Neural cell (in vitro differentiated cells): ENCODE measurements at regions not wholly inside any gene's neighbourhood (a gene's known extent, or its start where the extent isn't known, plus 50 kb on each side); places are given as distances from the start of the nearest gene placed in this dataset.

ENCODE experiments used
- H2AFZ ChIP-seq: fragments of 200-600, 300-800 bp; sonication (generic), shearing (Covaris generic); 2 replicates; pipeline ENCODE4 v1.6.0; 2014; ENCODE audit warnings: low read depth, mild to moderate bottlenecking, antibody characterized with exemption, low read length, moderate library complexity
- H3F3A ChIP-seq: fragments of 200-600 bp; shearing (Covaris generic); 2 replicates; pipeline ENCODE4 v1.6.1; 2016; ENCODE audit warnings: mild to moderate bottlenecking, moderate library complexity, mixed read lengths, antibody characterized with exemption, low read length; ENCODE audit not compliant: insufficient read depth, poor library complexity, severe bottlenecking
- H3K27ac ChIP-seq: fragments of 200-600, 300-800 bp; sonication (generic), shearing (Covaris generic); 2 replicates; pipeline ENCODE4 v1.5.1; 2014; ENCODE audit warnings: mild to moderate bottlenecking, low read length, moderate library complexity
- H3K27me3 ChIP-seq: fragments of 300-800, 200-600 bp; sonication (generic), shearing (Covaris generic); 2 replicates; pipeline ENCODE4 v1.6.0; 2014; ENCODE audit warnings: mild to moderate bottlenecking, low read depth, low read length, moderate library complexity; ENCODE audit not compliant: insufficient read depth
- H3K36me3 ChIP-seq: fragments of 300-800, 200-600 bp; sonication (generic), shearing (Covaris generic); 2 replicates; pipeline ENCODE4 v1.5.1; 2014; ENCODE audit warnings: mild to moderate bottlenecking, antibody characterized with exemption, low read length, moderate library complexity; ENCODE audit not compliant: insufficient read depth
- H3K4me2 ChIP-seq: fragments of 300-800, 200-600 bp; sonication (generic), shearing (Covaris generic); 2 replicates; pipeline ENCODE4 v1.6.0; 2014; ENCODE audit warnings: mild to moderate bottlenecking, low read length
- H3K4me3 ChIP-seq: fragments of 300-800, 200-600 bp; sonication (generic), shearing (Covaris generic); 2 replicates; pipeline ENCODE4 v1.5.1; 2014; ENCODE audit warnings: mild to moderate bottlenecking, low read length, moderate library complexity
- H3K79me2 ChIP-seq: fragments of 200-600 bp; shearing (Covaris generic); replicated peaks from 2 replicates; pipeline ENCODE4 v1.6.0; 2014; ENCODE audit warnings: mild to moderate bottlenecking, low read length, moderate library complexity; ENCODE audit not compliant: insufficient read depth
- H3K9ac ChIP-seq: fragments of 300-800, 200-600 bp; sonication (generic), shearing (Covaris generic); 2 replicates; pipeline ENCODE4 v1.6.1; 2016; ENCODE audit warnings: mild to moderate bottlenecking, low read length, mixed read lengths
- H3K9me2 ChIP-seq: fragments of 200-600 bp; shearing (Covaris generic); 2 replicates; pipeline ENCODE4 v1.6.1; 2016; ENCODE audit warnings: mild to moderate bottlenecking, low read length, mixed read lengths; ENCODE audit not compliant: insufficient read depth
- H3K9me3 ChIP-seq: fragments of 200-600, 300-800 bp; sonication (generic), shearing (Covaris generic); 2 replicates; pipeline ENCODE4 v1.6.1; 2016; ENCODE audit warnings: mild to moderate bottlenecking, mixed run types, low read length, moderate library complexity, mixed read lengths
- H4K20me1 ChIP-seq: fragments of 200-600 bp; shearing (Covaris generic); 2 replicates; pipeline ENCODE4 v1.6.1; 2016; ENCODE audit warnings: mild to moderate bottlenecking, mixed run types; ENCODE audit not compliant: insufficient read depth
- CTCF ChIP-seq: fragments of 450-650 bp; IDR thresholded peaks from 2 replicates; pipeline ENCODE4 v1.5.1; 2014; ENCODE audit warnings: antibody characterized with exemption, mild to moderate bottlenecking, moderate library complexity; ENCODE audit not compliant: poor library complexity, severe bottlenecking
- EP300 ChIP-seq: fragments of 450-650 bp; conservative IDR thresholded peaks from 2 replicates; pipeline ENCODE4 v1.6.1; 2014; ENCODE audit warnings: antibody characterized with exemption, mild to moderate bottlenecking, moderate library complexity; ENCODE audit not compliant: poor library complexity, severe bottlenecking
- EZH2 ChIP-seq: fragments of 200-600, 300-800 bp; shearing (Covaris generic), sonication (generic); IDR thresholded peaks from 2 replicates; pipeline ENCODE4 v1.6.1; 2014; ENCODE audit warnings: antibody characterized with exemption, low read length, borderline replicate concordance, mild to moderate bottlenecking; ENCODE audit not compliant: insufficient read depth, poor library complexity, severe bottlenecking
- MXI1 ChIP-seq: fragments of 450-650 bp; conservative IDR thresholded peaks from 2 replicates; pipeline ENCODE4 v1.6.1; 2014; ENCODE audit warnings: antibody characterized with exemption, mild to moderate bottlenecking; ENCODE audit not compliant: poor library complexity, severe bottlenecking
- POLR2AphosphoS5 ChIP-seq: IDR thresholded peaks from 2 replicates; pipeline ENCODE4 v1.6.1; 2012
- RAD21 ChIP-seq: fragments of 450-650 bp; conservative IDR thresholded peaks from 2 replicates; pipeline ENCODE4 v1.6.1; 2014; ENCODE audit warnings: antibody characterized with exemption, mild to moderate bottlenecking, moderate library complexity
- REST ChIP-seq: IDR thresholded peaks from 2 replicates; pipeline ENCODE4 v1.6.1; 2012; ENCODE audit warnings: borderline replicate concordance
- SMC3 ChIP-seq: fragments of 450-650 bp; conservative IDR thresholded peaks from 2 replicates; pipeline ENCODE4 v1.6.1; 2014; ENCODE audit warnings: antibody characterized with exemption, mild to moderate bottlenecking, moderate library complexity; ENCODE audit not compliant: poor library complexity
- TAF1 ChIP-seq: IDR thresholded peaks from 2 replicates; pipeline ENCODE4 v1.6.1; 2012; ENCODE audit warnings: low read depth

GRCh38 chr3:64832098-64832497 is 144.3 kb upstream of the ADAMTS9 start:
- H3K36me3 ChIP-seq = no peaks in the 10 kb centered on the region
- H4K20me1 ChIP-seq = no peaks in the 10 kb centered on the region
- no peaks in the 10 kb centered on the region for H3K9me3 ChIP-seq
- H3K79me2 ChIP-seq = no peaks in the 10 kb centered on the region
- H3K9ac ChIP-seq = no peak overlapping the region
- no peak overlapping the region for H3K27ac ChIP-seq
- H3F3A ChIP-seq = no peaks in the 10 kb centered on the region
- no peak overlapping the region for H3K4me2 ChIP-seq
- TF ChIP-seq RAD21 = no peak
- no peak for TF ChIP-seq POLR2AphosphoS5
- no peak for TF ChIP-seq REST
- no peak for TF ChIP-seq EP300
- no peak for TF ChIP-seq TAF1
- no peak for TF ChIP-seq SMC3
- no peak for TF ChIP-seq CTCF
- TF ChIP-seq EZH2 = no peak
- TF ChIP-seq MXI1 = no peak
- no peak overlapping the region for H2AFZ ChIP-seq
- no peak overlapping the region for H3K4me3 ChIP-seq
- no peaks in the 10 kb centered on the region for H3K9me2 ChIP-seq
- H3K27me3 ChIP-seq = no peaks in the 10 kb centered on the region

GRCh38 chr3:64830681-64831080 is 142.9 kb upstream of the ADAMTS9 start:
- Histone ChIP-seq H3K27me3 (no peaks in the 10 kb centered on the region), H4K20me1 (no peaks in the 10 kb centered on the region), H3K27ac (no peak overlapping the region), H2AFZ (no peak overlapping the region), H3F3A (no peaks in the 10 kb centered on the region), H3K9me3 (no peaks in the 10 kb centered on the region), H3K4me2 (no peak overlapping the region), H3K36me3 (no peaks in the 10 kb centered on the region), H3K9me2 (no peaks in the 10 kb centered on the region), H3K79me2 (no peaks in the 10 kb centered on the region), H3K9ac (no peak overlapping the region), H3K4me3 (no peak overlapping the region)
- TF ChIP-seq POLR2AphosphoS5 (no peak), MXI1 (no peak)

GRCh38 chr3:64829331-64829730 is 141.5 kb upstream of the ADAMTS9 start:
- TF ChIP-seq CTCF = no peak
- no peak for TF ChIP-seq TAF1
- no peak for TF ChIP-seq MXI1
- H3F3A ChIP-seq = no peaks in the 10 kb centered on the region
- H3K36me3 ChIP-seq = no peaks in the 10 kb centered on the region
- H3K9ac ChIP-seq = no peak overlapping the region
- no peak overlapping the region for H3K4me2 ChIP-seq
- H3K27ac ChIP-seq = no peak overlapping the region
- H3K27me3 ChIP-seq = no peaks in the 10 kb centered on the region
- no peaks in the 10 kb centered on the region for H4K20me1 ChIP-seq
- H3K9me2 ChIP-seq = no peaks in the 10 kb centered on the region
- H3K4me3 ChIP-seq = no peak overlapping the region
- no peaks in the 10 kb centered on the region for H3K9me3 ChIP-seq
- no peak overlapping the region for H2AFZ ChIP-seq
- H3K79me2 ChIP-seq = no peaks in the 10 kb centered on the region
